ENCODE measurements at regions not wholly inside any gene's neighbourhood (a gene's known extent, or its start where the extent isn't known, plus 50 kb on each side); places are given as distances from the start of the nearest gene placed in this dataset.
"Not testable (repeated sequence)": the region's sequence is repeated elsewhere in the genome, so short reads cannot be mapped to it uniquely, and the experiment has no call there.

- not testable (repeated sequence) for H3K4me1 ChIP-seq (ENCODE audit: insufficient read depth, low read length, poor library complexity, severe bottlenecking); H3K4me3 ChIP-seq (ENCODE audit: low read length, poor library complexity, severe bottlenecking); H2AFZ ChIP-seq (ENCODE audit: low read length); H3K4me2 ChIP-seq (ENCODE audit: low read depth, low read length, poor library complexity, severe bottlenecking); H3K36me3 ChIP-seq (ENCODE audit: insufficient read depth, low read length); H3K9me3 ChIP-seq (ENCODE audit: insufficient read depth, low read depth, low read length); H3F3A ChIP-seq (ENCODE audit: low read depth); H3K9ac ChIP-seq (ENCODE audit: low read depth, low read length, poor library complexity, severe bottlenecking); H4K20me1 ChIP-seq (ENCODE audit: insufficient read depth, low read length, poor library complexity, severe bottlenecking); H3K79me2 ChIP-seq (ENCODE audit: insufficient read depth, low read length); H3K9me2 ChIP-seq (replicated peaks; ENCODE audit: low read depth, low read length); H3K27me3 ChIP-seq (ENCODE audit: insufficient read depth, low read length, poor library complexity, severe bottlenecking)
These were observed 113.7 kb downstream of the PPIAL4A start for GRCh38 chr1:121003230-121003629.

- not testable (repeated sequence) for H3K4me3 ChIP-seq (ENCODE audit: low read length, poor library complexity, severe bottlenecking); H3K9ac ChIP-seq (ENCODE audit: low read depth, low read length, poor library complexity, severe bottlenecking)
These were observed 117.3 kb downstream of the PPIAL4A start for GRCh38 chr1:121006826-121007225.

GRCh38 chr1:121007755-121008154 is 118.2 kb downstream of the PPIAL4A start:
- H3K9me2 ChIP-seq (replicated peaks; ENCODE audit: low read depth, low read length); H3K27me3 ChIP-seq (ENCODE audit: insufficient read depth, low read length, poor library complexity, severe bottlenecking); H3K9me3 ChIP-seq (ENCODE audit: insufficient read depth, low read depth, low read length); H2AFZ ChIP-seq (ENCODE audit: low read length); H3K36me3 ChIP-seq (ENCODE audit: insufficient read depth, low read length); H3K4me1 ChIP-seq (ENCODE audit: insufficient read depth, low read length, poor library complexity, severe bottlenecking); H3K4me3 ChIP-seq (ENCODE audit: low read length, poor library complexity, severe bottlenecking); H3K9ac ChIP-seq (ENCODE audit: low read depth, low read length, poor library complexity, severe bottlenecking); H4K20me1 ChIP-seq (ENCODE audit: insufficient read depth, low read length, poor library complexity, severe bottlenecking); H3F3A ChIP-seq (ENCODE audit: low read depth); H3K79me2 ChIP-seq (ENCODE audit: insufficient read depth, low read length); H3K4me2 ChIP-seq (ENCODE audit: low read depth, low read length, poor library complexity, severe bottlenecking): not testable (repeated sequence)

More at GRCh38 chr1:121006826-121007225, 117.3 kb downstream of the PPIAL4A start:
- not testable (repeated sequence) for H3K9me3 ChIP-seq (ENCODE audit: insufficient read depth, low read depth, low read length); H3F3A ChIP-seq (ENCODE audit: low read depth); H3K4me1 ChIP-seq (ENCODE audit: insufficient read depth, low read length, poor library complexity, severe bottlenecking); H3K4me2 ChIP-seq (ENCODE audit: low read depth, low read length, poor library complexity, severe bottlenecking); H3K79me2 ChIP-seq (ENCODE audit: insufficient read depth, low read length); H3K9me2 ChIP-seq (replicated peaks; ENCODE audit: low read depth, low read length); H3K27me3 ChIP-seq (ENCODE audit: insufficient read depth, low read length, poor library complexity, severe bottlenecking); H4K20me1 ChIP-seq (ENCODE audit: insufficient read depth, low read length, poor library complexity, severe bottlenecking); H3K36me3 ChIP-seq (ENCODE audit: insufficient read depth, low read length); H2AFZ ChIP-seq (ENCODE audit: low read length)

- H3K27me3 ChIP-seq (ENCODE audit: insufficient read depth, low read length, poor library complexity, severe bottlenecking); H3K4me3 ChIP-seq (ENCODE audit: low read length, poor library complexity, severe bottlenecking); H3K4me1 ChIP-seq (ENCODE audit: insufficient read depth, low read length, poor library complexity, severe bottlenecking); H3K79me2 ChIP-seq (ENCODE audit: insufficient read depth, low read length); H2AFZ ChIP-seq (ENCODE audit: low read length); H3F3A ChIP-seq (ENCODE audit: low read depth); H4K20me1 ChIP-seq (ENCODE audit: insufficient read depth, low read length, poor library complexity, severe bottlenecking); H3K4me2 ChIP-seq (ENCODE audit: low read depth, low read length, poor library complexity, severe bottlenecking); H3K9me2 ChIP-seq (replicated peaks; ENCODE audit: low read depth, low read length); H3K36me3 ChIP-seq (ENCODE audit: insufficient read depth, low read length); H3K9ac ChIP-seq (ENCODE audit: low read depth, low read length, poor library complexity, severe bottlenecking); H3K9me3 ChIP-seq (ENCODE audit: insufficient read depth, low read depth, low read length): not testable (repeated sequence)
These were observed 119.1 kb downstream of the PPIAL4A start for GRCh38 chr1:121008512-121009215.

- not testable (repeated sequence) for H3K4me3 ChIP-seq (ENCODE audit: low read length, poor library complexity, severe bottlenecking); H3K9me3 ChIP-seq (ENCODE audit: insufficient read depth, low read depth, low read length); H3K36me3 ChIP-seq (ENCODE audit: insufficient read depth, low read length); H4K20me1 ChIP-seq (ENCODE audit: insufficient read depth, low read length, poor library complexity, severe bottlenecking); H3K79me2 ChIP-seq (ENCODE audit: insufficient read depth, low read length); H3K9ac ChIP-seq (ENCODE audit: low read depth, low read length, poor library complexity, severe bottlenecking); H3K4me1 ChIP-seq (ENCODE audit: insufficient read depth, low read length, poor library complexity, severe bottlenecking); H3K27me3 ChIP-seq (ENCODE audit: insufficient read depth, low read length, poor library complexity, severe bottlenecking); H2AFZ ChIP-seq (ENCODE audit: low read length); H3F3A ChIP-seq (ENCODE audit: low read depth); H3K9me2 ChIP-seq (replicated peaks; ENCODE audit: low read depth, low read length); H3K4me2 ChIP-seq (ENCODE audit: low read depth, low read length, poor library complexity, severe bottlenecking)
These were observed 119.9 kb downstream of the PPIAL4A start for GRCh38 chr1:121009216-121010057.

GRCh38 chr1:121010141-121010540 is 120.6 kb downstream of the PPIAL4A start:
- not testable (repeated sequence) for H3K9me3 ChIP-seq (ENCODE audit: insufficient read depth, low read depth, low read length); H3K4me3 ChIP-seq (ENCODE audit: low read length, poor library complexity, severe bottlenecking); H4K20me1 ChIP-seq (ENCODE audit: insufficient read depth, low read length, poor library complexity, severe bottlenecking); H3F3A ChIP-seq (ENCODE audit: low read depth); H3K36me3 ChIP-seq (ENCODE audit: insufficient read depth, low read length); H3K9me2 ChIP-seq (replicated peaks; ENCODE audit: low read depth, low read length); H3K4me2 ChIP-seq (ENCODE audit: low read depth, low read length, poor library complexity, severe bottlenecking); H3K27me3 ChIP-seq (ENCODE audit: insufficient read depth, low read length, poor library complexity, severe bottlenecking); H3K9ac ChIP-seq (ENCODE audit: low read depth, low read length, poor library complexity, severe bottlenecking); H3K79me2 ChIP-seq (ENCODE audit: insufficient read depth, low read length); H3K4me1 ChIP-seq (ENCODE audit: insufficient read depth, low read length, poor library complexity, severe bottlenecking); H2AFZ ChIP-seq (ENCODE audit: low read length)

- H3K79me2 ChIP-seq (ENCODE audit: insufficient read depth, low read length); H2AFZ ChIP-seq (ENCODE audit: low read length); H3F3A ChIP-seq (ENCODE audit: low read depth); H3K36me3 ChIP-seq (ENCODE audit: insufficient read depth, low read length); H3K4me1 ChIP-seq (ENCODE audit: insufficient read depth, low read length, poor library complexity, severe bottlenecking); H3K9me2 ChIP-seq (replicated peaks; ENCODE audit: low read depth, low read length); H3K9me3 ChIP-seq (ENCODE audit: insufficient read depth, low read depth, low read length); H3K27me3 ChIP-seq (ENCODE audit: insufficient read depth, low read length, poor library complexity, severe bottlenecking); H3K4me3 ChIP-seq (ENCODE audit: low read length, poor library complexity, severe bottlenecking); H4K20me1 ChIP-seq (ENCODE audit: insufficient read depth, low read length, poor library complexity, severe bottlenecking); H3K4me2 ChIP-seq (ENCODE audit: low read depth, low read length, poor library complexity, severe bottlenecking); H3K9ac ChIP-seq (ENCODE audit: low read depth, low read length, poor library complexity, severe bottlenecking): not testable (repeated sequence)
These were observed 123.6 kb downstream of the PPIAL4A start for GRCh38 chr1:121013181-121013580.

Data from Loucy (cell line).